ENCODE measurements at regions not wholly inside any gene's neighbourhood (a gene's known extent, or its start where the extent isn't known, plus 50 kb on each side); places are given as distances from the start of the nearest gene placed in this dataset.

- TF ChIP-seq POLR2A (IDR thresholded peaks at IDR 0.05) (no peak), CTCF (IDR thresholded peaks at IDR 0.05) (no peak)
Measured at GRCh38 chr7:29651477-29651876, 87.8 kb downstream of the PRR15 start.

Measured in prostate gland (tissue), 2 donors.